ENCODE measurements at regions not wholly inside any gene's neighbourhood (a gene's known extent, or its start where the extent isn't known, plus 50 kb on each side); places are given as distances from the start of the nearest gene placed in this dataset.
"Not testable (repeated sequence)": the region's sequence is repeated elsewhere in the genome, so short reads cannot be mapped to it uniquely, and the experiment has no call there.

DNA sequence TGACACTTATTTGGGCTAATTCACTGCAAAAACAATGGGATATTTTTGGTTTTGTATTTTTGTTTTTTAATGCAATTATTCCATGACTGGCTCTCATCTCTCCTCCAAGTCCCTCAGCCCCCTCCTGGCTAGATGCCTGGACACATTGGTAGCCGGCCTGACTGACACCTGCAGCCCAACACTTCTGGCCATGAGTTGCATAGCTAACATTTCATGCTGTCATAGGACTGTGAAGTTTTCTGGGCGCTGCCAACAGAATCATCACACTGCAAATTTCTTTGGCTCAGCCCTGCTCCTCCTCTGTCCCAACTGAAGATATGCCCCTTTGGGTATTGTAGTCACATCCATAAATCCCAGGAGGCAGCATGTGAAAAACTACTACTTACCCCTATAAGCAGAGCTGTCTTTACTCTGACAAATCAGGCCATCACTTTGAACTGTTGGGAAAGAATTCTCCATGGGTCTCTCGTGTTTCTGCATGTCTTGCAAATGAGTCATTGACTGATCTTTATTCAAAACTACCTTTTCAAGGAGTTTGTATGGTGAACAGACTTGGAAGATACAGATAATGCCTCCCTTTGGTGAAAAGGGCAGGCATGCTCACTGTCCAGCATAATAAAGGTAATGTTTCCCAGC, 126.7 kb upstream of the LGR5 start:
- ATAC-seq, result no peak
- H3K4me1 ChIP-seq, result no peaks in the 10 kb centered on the region
- H3K27me3 ChIP-seq (ENCODE audit: low read depth), result no peaks in the 10 kb centered on the region
- TF ChIP-seq, protein P1, sequence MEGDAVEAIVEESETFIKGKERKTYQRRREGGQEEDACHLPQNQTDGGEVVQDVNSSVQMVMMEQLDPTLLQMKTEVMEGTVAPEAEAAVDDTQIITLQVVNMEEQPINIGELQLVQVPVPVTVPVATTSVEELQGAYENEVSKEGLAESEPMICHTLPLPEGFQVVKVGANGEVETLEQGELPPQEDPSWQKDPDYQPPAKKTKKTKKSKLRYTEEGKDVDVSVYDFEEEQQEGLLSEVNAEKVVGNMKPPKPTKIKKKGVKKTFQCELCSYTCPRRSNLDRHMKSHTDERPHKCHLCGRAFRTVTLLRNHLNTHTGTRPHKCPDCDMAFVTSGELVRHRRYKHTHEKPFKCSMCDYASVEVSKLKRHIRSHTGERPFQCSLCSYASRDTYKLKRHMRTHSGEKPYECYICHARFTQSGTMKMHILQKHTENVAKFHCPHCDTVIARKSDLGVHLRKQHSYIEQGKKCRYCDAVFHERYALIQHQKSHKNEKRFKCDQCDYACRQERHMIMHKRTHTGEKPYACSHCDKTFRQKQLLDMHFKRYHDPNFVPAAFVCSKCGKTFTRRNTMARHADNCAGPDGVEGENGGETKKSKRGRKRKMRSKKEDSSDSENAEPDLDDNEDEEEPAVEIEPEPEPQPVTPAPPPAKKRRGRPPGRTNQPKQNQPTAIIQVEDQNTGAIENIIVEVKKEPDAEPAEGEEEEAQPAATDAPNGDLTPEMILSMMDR (IDR thresholded peaks at IDR 0.05), result no peak
- no peaks in the 10 kb centered on the region for H3K36me3 ChIP-seq
- H3K27ac ChIP-seq, result no peak overlapping the region
- intact Hi-C loops (cut with DNase I), result no loop called here
- no peaks in the 10 kb centered on the region for H3K9me3 ChIP-seq
- DNase-seq, result no peak
- H3K4me3 ChIP-seq, result no peak overlapping the region

DNA sequence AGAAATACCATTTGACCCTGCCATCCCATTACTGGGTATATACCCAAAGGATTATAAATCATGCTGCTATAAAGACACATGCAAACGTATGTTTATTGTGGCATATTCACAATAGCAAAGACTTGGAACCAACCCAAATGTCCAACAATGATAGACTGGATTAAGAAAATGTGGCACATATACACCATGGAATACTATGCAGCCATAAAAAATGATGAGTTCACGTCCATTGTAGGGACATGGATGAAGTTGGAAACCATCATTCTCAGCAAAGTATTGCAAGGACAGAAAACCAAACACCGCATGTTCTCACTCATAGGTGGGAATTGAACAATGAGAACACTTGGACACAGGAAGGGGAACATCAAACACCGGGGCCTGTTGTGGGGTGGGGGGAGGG, 128.0 kb upstream of the LGR5 start:
- H3K4me3 ChIP-seq; ATAC-seq; H3K9me3 ChIP-seq; H3K36me3 ChIP-seq; H3K27ac ChIP-seq; H3K4me1 ChIP-seq; intact Hi-C loops (cut with DNase I); DNase-seq; H3K27me3 ChIP-seq (ENCODE audit: low read depth): not testable (repeated sequence)

DNA sequence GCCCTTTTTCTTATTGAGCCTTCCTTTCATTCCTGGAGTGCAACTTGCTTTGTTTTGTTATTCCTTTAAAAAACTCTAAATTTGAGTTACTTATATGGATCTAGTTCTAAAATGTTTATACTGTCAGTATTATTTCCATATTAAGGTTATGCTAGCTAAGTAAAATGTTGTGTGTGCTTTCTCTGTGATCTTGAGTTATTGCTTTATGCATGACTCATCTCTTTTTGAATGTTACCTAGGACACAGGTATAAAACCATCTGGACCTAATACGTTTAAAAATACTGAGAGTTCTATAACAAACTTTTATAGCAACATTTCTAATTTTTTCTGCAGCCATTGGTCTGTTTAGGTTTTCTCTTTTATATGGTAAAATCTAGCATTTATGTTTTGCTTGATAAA, 132.8 kb upstream of the LGR5 start:
- H3K4me1 ChIP-seq, result no peaks in the 10 kb centered on the region
- no peak overlapping the region for H3K4me3 ChIP-seq
- no peaks in the 10 kb centered on the region for H3K9me3 ChIP-seq
- H3K27me3 ChIP-seq (ENCODE audit: low read depth), result no peaks in the 10 kb centered on the region
- DNase-seq, result no peak
- intact Hi-C loops (cut with DNase I), result no loop called here
- H3K27ac ChIP-seq, result no peak overlapping the region
- ATAC-seq, result no peak
- TF ChIP-seq, protein P1 (IDR thresholded peaks at IDR 0.05), result no peak
- no peaks in the 10 kb centered on the region for H3K36me3 ChIP-seq

DNA sequence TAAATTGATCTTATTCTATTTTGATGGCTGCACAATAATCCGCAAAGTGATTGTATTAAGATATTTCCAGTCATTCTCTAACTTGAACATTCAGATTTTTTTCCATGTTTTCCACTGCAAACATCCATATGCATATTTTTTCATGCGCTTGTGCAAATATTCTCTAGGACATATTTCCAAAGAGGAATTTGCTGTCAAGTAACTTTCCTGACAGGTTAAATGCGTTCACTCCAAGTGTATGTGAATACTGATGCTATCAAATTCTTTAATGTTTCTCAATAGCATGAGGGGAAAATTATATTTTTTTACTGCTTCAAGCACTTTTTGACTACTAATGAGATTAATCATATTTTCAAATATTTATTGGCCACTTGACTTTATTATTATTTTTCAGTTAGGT, 135.3 kb upstream of the LGR5 start:
- Histone ChIP-seq H3K27me3 (ENCODE audit: low read depth) (no peaks in the 10 kb centered on the region), H3K36me3 (no peaks in the 10 kb centered on the region), H3K4me3 (no peak overlapping the region), H3K9me3 (no peaks in the 10 kb centered on the region), H3K4me1 (no peaks in the 10 kb centered on the region), H3K27ac (no peak overlapping the region)
- DNase-seq (no peak), ATAC-seq (no peak)
- TF ChIP-seq, protein P1 (IDR thresholded peaks at IDR 0.05), result no peak
- intact Hi-C loops (cut with DNase I), result no loop called here

DNA sequence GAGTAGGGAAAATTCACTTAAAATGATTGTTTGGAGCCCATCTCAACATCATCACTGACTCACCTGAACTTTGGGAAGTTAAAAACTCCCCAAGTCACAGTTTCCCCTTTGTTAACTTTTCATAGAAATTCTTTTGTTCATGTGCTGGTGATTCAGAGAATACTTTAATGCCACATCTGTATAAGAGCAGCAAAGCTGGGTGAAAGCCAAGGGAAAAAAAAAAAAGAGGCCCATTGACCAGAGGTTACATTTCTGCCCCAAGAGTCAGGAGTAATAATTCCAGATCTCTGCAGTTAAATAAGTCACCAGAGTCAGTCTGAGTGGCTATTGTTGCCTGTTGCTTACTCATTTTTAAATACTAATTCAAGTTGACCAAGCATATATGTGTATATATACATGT, 136.4 kb upstream of the LGR5 start:
- no peak for ATAC-seq
- H3K4me1 ChIP-seq, result no peaks in the 10 kb centered on the region
- no peaks in the 10 kb centered on the region for H3K36me3 ChIP-seq
- H3K4me3 ChIP-seq, result no peak overlapping the region
- intact Hi-C loops (cut with DNase I), result no loop called here
- no peaks in the 10 kb centered on the region for H3K9me3 ChIP-seq
- H3K27ac ChIP-seq, result no peak overlapping the region
- TF ChIP-seq, protein P1 (IDR thresholded peaks at IDR 0.05), result no peak
- H3K27me3 ChIP-seq (ENCODE audit: low read depth), result no peaks in the 10 kb centered on the region
- DNase-seq, result no peak

DNA sequence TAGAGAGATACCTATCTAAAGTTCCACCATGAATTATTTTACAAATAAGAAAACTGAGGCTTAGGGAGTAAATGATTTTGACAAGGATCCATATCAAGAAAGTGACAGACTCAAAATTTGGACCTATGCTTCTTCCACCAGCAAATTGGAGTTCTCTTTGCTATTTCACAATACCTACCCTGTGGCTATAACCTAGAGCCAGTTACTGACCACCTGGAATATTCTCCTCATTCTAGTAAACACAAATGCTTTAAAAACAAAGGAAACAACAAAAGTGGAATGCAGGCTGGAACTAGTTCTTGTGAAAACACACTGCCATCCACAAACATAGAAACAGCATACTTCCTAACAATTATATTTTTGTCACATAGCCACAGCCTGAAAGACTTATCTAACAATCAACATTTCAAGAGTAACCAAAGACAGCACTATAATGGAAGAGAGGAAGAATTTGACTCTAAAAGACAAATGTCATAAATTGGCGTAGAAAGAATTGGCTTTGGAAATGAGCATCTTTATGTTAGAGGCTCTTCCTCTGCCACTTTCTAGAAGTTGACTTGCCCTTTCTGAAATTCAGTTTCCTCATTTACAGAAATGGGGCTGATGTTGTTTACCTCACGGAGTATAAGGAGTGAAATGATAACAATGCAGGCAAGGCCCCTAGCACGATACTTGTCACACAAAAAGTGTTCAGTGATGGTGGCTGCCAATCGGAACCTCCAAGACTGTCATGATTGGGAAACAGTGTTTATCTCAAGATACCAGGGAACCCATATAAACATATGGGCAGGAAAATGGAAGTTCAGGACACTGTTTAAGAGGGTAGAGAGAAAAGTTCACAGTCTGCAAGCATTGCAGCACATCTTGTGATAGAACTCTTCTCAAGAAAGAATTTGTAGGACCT, 138.6 kb upstream of the LGR5 start:
- H3K27ac ChIP-seq, result no peak overlapping the region
- no peaks in the 10 kb centered on the region for H3K36me3 ChIP-seq
- no peak overlapping the region for H3K4me3 ChIP-seq
- DNase-seq (no peak), ATAC-seq (no peak)
- H3K9me3 ChIP-seq, result no peaks in the 10 kb centered on the region
- no peaks in the 10 kb centered on the region for H3K4me1 ChIP-seq
- H3K27me3 ChIP-seq (ENCODE audit: low read depth), result no peaks in the 10 kb centered on the region
- TF ChIP-seq, protein P1 (IDR thresholded peaks at IDR 0.05), result no peak
- intact Hi-C loops (cut with DNase I), result no loop called here
